ENCODE measurements at regions not wholly inside any gene's neighbourhood (a gene's known extent, or its start where the extent isn't known, plus 50 kb on each side); places are given as distances from the start of the nearest gene placed in this dataset.
"Not testable (repeated sequence)": the region's sequence is repeated elsewhere in the genome, so short reads cannot be mapped to it uniquely, and the experiment has no call there.

GRCh38 chr4:24180586-24180985, 290.7 kb upstream of the PPARGC1A start:
- no peak overlapping the region for H3K27ac Mint-ChIP-seq
- no peaks in the 10 kb centered on the region for H3K27me3 ChIP-seq (ENCODE audit: control insufficient read depth in 2 of 2, insufficient read depth in 2 of 2, low read length in 2 of 2)

GRCh38 chr4:24179201-24179840, 289.5 kb upstream of the PPARGC1A start:
- DNase-seq = no peak
- Mint-ChIP-seq H3K4me1 (no peaks in the 10 kb centered on the region), H3K36me3 (no peaks in the 10 kb centered on the region), H3K27ac (no peak overlapping the region), H3K4me3 (no peak overlapping the region), H3K9me3 (peaks cover 0 to 7% (median 4%) of the 10 kb centered on the region in 7 donors), H3K27me3 (ENCODE audit: low read depth in 3 of 3) (peaks cover 0 to 4% (median 0%) of the 10 kb centered on the region in 3 donors)
- Histone ChIP-seq H3K4me2 (replicated peaks; ENCODE audit: extremely low read depth, low read length, poor library complexity, severe bottlenecking) (no peak overlapping the region), H3K27ac (ENCODE audit: low read depth in 1 of 2, low read length in 2 of 2) (no peak overlapping the region), H3K36me3 (replicated peaks in 1 of 2; ENCODE audit: control insufficient read depth in 1 of 2, insufficient read depth in 2 of 2, low read length in 2 of 2) (no peaks in the 10 kb centered on the region), H3K9me3 (replicated peaks in 1 of 2; ENCODE audit: control insufficient read depth in 1 of 2, insufficient read depth in 1 of 2, low read length in 2 of 2) (peaks cover 0 to 6% of the 10 kb centered on the region in 2 donors), H3K27me3 (ENCODE audit: control insufficient read depth in 2 of 2, insufficient read depth in 2 of 2, low read length in 2 of 2) (no peaks in the 10 kb centered on the region), H3K9ac (ENCODE audit: insufficient read depth, low read length, poor library complexity, severe bottlenecking) (no peak overlapping the region), H4K20me1 (ENCODE audit: insufficient read depth, low read length) (no peaks in the 10 kb centered on the region), H3K79me2 (ENCODE audit: insufficient read depth, low read length) (no peaks in the 10 kb centered on the region), H3K4me3 (replicated peaks in 1 of 3; ENCODE audit: low read depth in 2 of 3, low read length in 3 of 3) (no peak overlapping the region), H2AFZ (ENCODE audit: insufficient read depth, low read depth, low read length, poor library complexity, severe bottlenecking) (no peak overlapping the region), H3K4me1 (ENCODE audit: control insufficient read depth in 1 of 2, insufficient read depth in 2 of 2, low read length in 2 of 2) (no peaks in the 10 kb centered on the region)
- WGBS (ENCODE audit: insufficient coverage) = 86% methylated on average over 2 of the region's 4 CpGs
- no peak for TF ChIP-seq CTCF (IDR thresholded peaks at IDR 0.05)
- intact Hi-C loops (cut with micrococcal nuclease) = no loop called here

More at GRCh38 chr4:24180586-24180985, 290.7 kb upstream of the PPARGC1A start:
- H3K27me3 Mint-ChIP-seq (ENCODE audit: low read depth in 3 of 3) = peaks cover 0 to 4% (median 0%) of the 10 kb centered on the region in 3 donors
- Histone ChIP-seq H2AFZ (ENCODE audit: insufficient read depth, low read depth, low read length, poor library complexity, severe bottlenecking) (no peak overlapping the region), H3K36me3 (replicated peaks in 1 of 2; ENCODE audit: control insufficient read depth in 1 of 2, insufficient read depth in 2 of 2, low read length in 2 of 2) (no peaks in the 10 kb centered on the region), H3K9me3 (replicated peaks in 1 of 2; ENCODE audit: control insufficient read depth in 1 of 2, insufficient read depth in 1 of 2, low read length in 2 of 2) (peaks cover 0 to 6% of the 10 kb centered on the region in 2 donors), H4K20me1 (ENCODE audit: insufficient read depth, low read length) (no peaks in the 10 kb centered on the region), H3K4me1 (ENCODE audit: control insufficient read depth in 1 of 2, insufficient read depth in 2 of 2, low read length in 2 of 2) (no peaks in the 10 kb centered on the region), H3K27ac (ENCODE audit: low read depth in 1 of 2, low read length in 2 of 2) (no peak overlapping the region), H3K9ac (ENCODE audit: insufficient read depth, low read length, poor library complexity, severe bottlenecking) (no peak overlapping the region), H3K4me3 (replicated peaks in 1 of 3; ENCODE audit: low read depth in 2 of 3, low read length in 3 of 3) (no peak overlapping the region), H3K79me2 (ENCODE audit: insufficient read depth, low read length) (no peaks in the 10 kb centered on the region), H3K4me2 (replicated peaks; ENCODE audit: extremely low read depth, low read length, poor library complexity, severe bottlenecking) (no peak overlapping the region)
- no peaks in the 10 kb centered on the region for H3K4me1 Mint-ChIP-seq
- TF ChIP-seq CTCF (IDR thresholded peaks at IDR 0.05) = no peak
- intact Hi-C loops (cut with micrococcal nuclease) = no loop called here
- H3K36me3 Mint-ChIP-seq = no peaks in the 10 kb centered on the region
- no peak overlapping the region for H3K4me3 Mint-ChIP-seq
- H3K9me3 Mint-ChIP-seq = peaks cover 0 to 6% (median 3%) of the 10 kb centered on the region in 7 donors
- DNase-seq = no peak

GRCh38 chr4:24177443-24177842, 287.6 kb upstream of the PPARGC1A start:
- H3K27me3 Mint-ChIP-seq (ENCODE audit: low read depth in 3 of 3); H3K27ac ChIP-seq (ENCODE audit: low read depth in 1 of 2, low read length in 2 of 2); H3K4me1 ChIP-seq (ENCODE audit: control insufficient read depth in 1 of 2, insufficient read depth in 2 of 2, low read length in 2 of 2); H3K36me3 ChIP-seq (replicated peaks in 1 of 2; ENCODE audit: control insufficient read depth in 1 of 2, insufficient read depth in 2 of 2, low read length in 2 of 2); H3K4me1 Mint-ChIP-seq; H3K4me3 Mint-ChIP-seq; H4K20me1 ChIP-seq (ENCODE audit: insufficient read depth, low read length); H3K27ac Mint-ChIP-seq; H3K9ac ChIP-seq (ENCODE audit: insufficient read depth, low read length, poor library complexity, severe bottlenecking); DNase-seq; H3K4me3 ChIP-seq (replicated peaks in 1 of 3; ENCODE audit: low read depth in 2 of 3, low read length in 3 of 3); H3K9me3 ChIP-seq (replicated peaks in 1 of 2; ENCODE audit: control insufficient read depth in 1 of 2, insufficient read depth in 1 of 2, low read length in 2 of 2); H2AFZ ChIP-seq (ENCODE audit: insufficient read depth, low read depth, low read length, poor library complexity, severe bottlenecking); intact Hi-C loops (cut with micrococcal nuclease); H3K79me2 ChIP-seq (ENCODE audit: insufficient read depth, low read length); H3K4me2 ChIP-seq (replicated peaks; ENCODE audit: extremely low read depth, low read length, poor library complexity, severe bottlenecking); H3K27me3 ChIP-seq (ENCODE audit: control insufficient read depth in 2 of 2, insufficient read depth in 2 of 2, low read length in 2 of 2); H3K36me3 Mint-ChIP-seq: not testable (repeated sequence)
- H3K9me3 Mint-ChIP-seq = peaks cover 2 to 11% (median 4%) of the 10 kb centered on the region in 7 donors
- no CpG with 5 or more reads among the region's 2 CpGs for WGBS (ENCODE audit: insufficient coverage)

Measured in CD14-positive monocyte (primary cell).